ENCODE measurements at regions not wholly inside any gene's neighbourhood (a gene's known extent, or its start where the extent isn't known, plus 50 kb on each side); places are given as distances from the start of the nearest gene placed in this dataset.

DNA sequence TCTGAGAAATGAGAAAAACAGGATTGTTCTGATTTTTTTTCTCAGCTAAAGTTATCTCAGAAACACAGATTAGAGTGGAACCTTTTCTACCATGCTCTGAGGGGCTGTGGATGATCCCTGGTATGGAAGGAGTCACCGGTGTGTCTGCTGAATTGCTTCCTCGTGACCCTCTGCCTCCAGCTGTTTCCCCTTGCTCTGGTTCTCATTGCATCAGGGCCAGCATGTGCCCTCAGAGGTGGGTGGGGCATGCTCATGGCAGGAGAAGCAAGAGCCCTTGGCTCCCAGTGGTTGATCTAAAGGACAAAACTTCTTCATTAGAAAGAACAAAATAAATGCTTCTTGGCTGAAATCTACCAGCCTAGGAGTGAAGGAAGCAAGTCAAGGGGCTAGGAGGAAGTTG is 183.2 kb upstream of the HMCN1 start:
- Histone ChIP-seq H3K23me2 (ENCODE audit: insufficient read length, low read depth, low read length, poor library complexity, severe bottlenecking) (no peaks in the 10 kb centered on the region), H2BK20ac (ENCODE audit: low read depth, low read length, poor library complexity, severe bottlenecking) (no peak overlapping the region), H2BK5ac (ENCODE audit: insufficient read length, low read length) (no peak overlapping the region)

More for the DNA sequence above, 183.2 kb upstream of the HMCN1 start:
- H3K14ac ChIP-seq (ENCODE audit: insufficient read depth, low read length): no peak overlapping the region
- H3K4ac ChIP-seq (ENCODE audit: low read depth, low read length): no peak overlapping the region
- no peak overlapping the region for H2BK12ac ChIP-seq (ENCODE audit: insufficient read length, low read depth, low read length)
- H2AFZ ChIP-seq (ENCODE audit: low read length): no peak overlapping the region
- Mint-ChIP-seq H3K36me3 (ENCODE audit: insufficient read depth in 1 of 3, low read depth in 3 of 3) (peaks cover 0 to 10% (median 0%) of the 10 kb centered on the region in 3 experiments; a peak in 2 of 7 replicates), H3K27me3 (ENCODE audit: low read depth) (peaks cover 3% of the 10 kb centered on the region; the same call in 1 of the 2 replicates), H3K4me3 (no peak overlapping the region), H3K4me1 (no peaks in the 10 kb centered on the region; a peak in 1 of 4 replicates), H3K9me3 (peaks cover 5 to 6% of the 10 kb centered on the region in 2 experiments; a peak in 3 of 5 replicates), H3K27ac (no peak overlapping the region; a peak in 1 of 7 replicates)
- H2AK5ac ChIP-seq (ENCODE audit: insufficient read length, low read length): no peak overlapping the region
- no peaks in the 10 kb centered on the region for H3K79me2 ChIP-seq (ENCODE audit: insufficient read depth, low read length)
- H3K4me2 ChIP-seq (ENCODE audit: insufficient read depth, insufficient read length, low read length): no peak overlapping the region
- no peak overlapping the region for H3K56ac ChIP-seq (ENCODE audit: insufficient read length, low read depth, low read length)
- no peak overlapping the region for H4K8ac ChIP-seq (replicated peaks; ENCODE audit: insufficient read length, low read depth, low read length)
- no CpG with 5 or more reads among the region's 2 CpGs for WGBS (ENCODE audit: extremely low coverage, insufficient read length, low lambda C conversion rate)
- H3K9me3 ChIP-seq (ENCODE audit: control insufficient read depth, low read depth, low read length): no peaks in the 10 kb centered on the region
- H3K27me3 ChIP-seq (ENCODE audit: insufficient read depth, low read length): no peaks in the 10 kb centered on the region
- H4K91ac ChIP-seq (ENCODE audit: insufficient read length, low read depth, low read length): no peak overlapping the region
- H3K9ac ChIP-seq (ENCODE audit: extremely low read depth, insufficient read length, low read length): no peak overlapping the region
- H2BK120ac ChIP-seq (ENCODE audit: low read depth, low read length, poor library complexity, severe bottlenecking): no peak overlapping the region
- no peaks in the 10 kb centered on the region for H3K4me1 ChIP-seq (ENCODE audit: insufficient read depth, low read length)
- no peak overlapping the region for H3K23ac ChIP-seq (ENCODE audit: insufficient read length, low read depth, low read length)
- no peak overlapping the region for H3K27ac ChIP-seq (ENCODE audit: insufficient read length, low read depth, low read length)
- H4K20me1 ChIP-seq (ENCODE audit: control insufficient read depth, insufficient read depth, insufficient read length): no peaks in the 10 kb centered on the region
- H2BK15ac ChIP-seq (ENCODE audit: low read depth, low read length): no peak overlapping the region
- no peak for DNase-seq
- TF ChIP-seq, protein P1, sequence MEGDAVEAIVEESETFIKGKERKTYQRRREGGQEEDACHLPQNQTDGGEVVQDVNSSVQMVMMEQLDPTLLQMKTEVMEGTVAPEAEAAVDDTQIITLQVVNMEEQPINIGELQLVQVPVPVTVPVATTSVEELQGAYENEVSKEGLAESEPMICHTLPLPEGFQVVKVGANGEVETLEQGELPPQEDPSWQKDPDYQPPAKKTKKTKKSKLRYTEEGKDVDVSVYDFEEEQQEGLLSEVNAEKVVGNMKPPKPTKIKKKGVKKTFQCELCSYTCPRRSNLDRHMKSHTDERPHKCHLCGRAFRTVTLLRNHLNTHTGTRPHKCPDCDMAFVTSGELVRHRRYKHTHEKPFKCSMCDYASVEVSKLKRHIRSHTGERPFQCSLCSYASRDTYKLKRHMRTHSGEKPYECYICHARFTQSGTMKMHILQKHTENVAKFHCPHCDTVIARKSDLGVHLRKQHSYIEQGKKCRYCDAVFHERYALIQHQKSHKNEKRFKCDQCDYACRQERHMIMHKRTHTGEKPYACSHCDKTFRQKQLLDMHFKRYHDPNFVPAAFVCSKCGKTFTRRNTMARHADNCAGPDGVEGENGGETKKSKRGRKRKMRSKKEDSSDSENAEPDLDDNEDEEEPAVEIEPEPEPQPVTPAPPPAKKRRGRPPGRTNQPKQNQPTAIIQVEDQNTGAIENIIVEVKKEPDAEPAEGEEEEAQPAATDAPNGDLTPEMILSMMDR (conservative IDR thresholded peaks at IDR 0.05): no peak
- no peak overlapping the region for H4K5ac ChIP-seq (ENCODE audit: insufficient read length, low read depth, low read length)
- H3K18ac ChIP-seq (ENCODE audit: insufficient read length, low read depth, low read length): no peak overlapping the region
- H3K79me1 ChIP-seq (ENCODE audit: insufficient read depth, low read depth, low read length, poor library complexity, severe bottlenecking): no peaks in the 10 kb centered on the region
- H3T11ph ChIP-seq (ENCODE audit: low read length): no peak overlapping the region

Data from H9 (cell line).